Activated naive CD8-positive, alpha-beta T cell treated with anti-CD3 and anti-CD28 coated beads, Interleukin-2, amount 10 ng/mL, durations not matched to agents 7 days and 5 days (primary cell): ENCODE measurements at regions not wholly inside any gene's neighbourhood (a gene's known extent, or its start where the extent isn't known, plus 50 kb on each side); places are given as distances from the start of the nearest gene placed in this dataset.
"Not testable (repeated sequence)": the region's sequence is repeated elsewhere in the genome, so short reads cannot be mapped to it uniquely, and the experiment has no call there.

Experiments
- ATAC-seq: fragments of 150-1000 bp; cut with Tn5 transposase; one replicate; pipeline ENCODE4 v1.10.0; 2021; ENCODE audit warnings: low read depth, moderate library complexity
- POLR2A ChIA-PET: fragments of 350-600 bp; sonication (Branson Sonifier 250); formaldehyde crosslinking; loops from one replicate; lab custom pipeline; 2021; ENCODE audit warnings: antibody characterized with exemption; lab: Charles Lee
- DNase-seq: peaks from one replicate; pipeline ENCODE4 v3.0.0; 2021
- H3K27ac Mint-ChIP-seq: one replicate; pipeline ENCODE4 v1.8.0; 2022; ENCODE audit warnings: mild to moderate bottlenecking, mixed read lengths
- H3K27me3 Mint-ChIP-seq: one replicate; pipeline ENCODE4 v1.8.0; 2022; ENCODE audit warnings: mild to moderate bottlenecking, moderate library complexity, mixed read lengths
- H3K36me3 Mint-ChIP-seq: one replicate; pipeline ENCODE4 v1.8.0; 2021; ENCODE audit warnings: mild to moderate bottlenecking, mixed read lengths
- H3K4me1 Mint-ChIP-seq: one replicate; pipeline ENCODE4 v1.8.0; 2021; ENCODE audit warnings: mixed read lengths
- H3K4me3 Mint-ChIP-seq: one replicate; pipeline ENCODE4 v1.8.0; 2022; ENCODE audit warnings: mild to moderate bottlenecking, moderate library complexity, mixed read lengths
- H3K9me3 Mint-ChIP-seq: one replicate; pipeline ENCODE4 v1.8.0; 2021; ENCODE audit warnings: mixed read lengths

- H3K9me3 Mint-ChIP-seq, H3K4me1 Mint-ChIP-seq, POLR2A ChIA-PET, H3K27me3 Mint-ChIP-seq, H3K27ac Mint-ChIP-seq, H3K36me3 Mint-ChIP-seq, ATAC-seq, H3K4me3 Mint-ChIP-seq, DNase-seq: not testable (repeated sequence)
These were observed 285.4 kb downstream of the GJA1 start for GRCh38 chr6:121720867-121721266.

- Mint-ChIP-seq H3K4me1 (no peaks in the 10 kb centered on the region), H3K36me3 (no peaks in the 10 kb centered on the region), H3K27me3 (no peaks in the 10 kb centered on the region), H3K27ac (no peak overlapping the region), H3K4me3 (no peak overlapping the region), H3K9me3 (no peaks in the 10 kb centered on the region)
- no peak for ATAC-seq
- DNase-seq = no peak
- POLR2A ChIA-PET = no interaction called here
These were observed 288.2 kb downstream of the GJA1 start for GRCh38 chr6:121723623-121724022.

GRCh38 chr6:121724576-121724975, 289.1 kb downstream of the GJA1 start:
- ATAC-seq (no peak), DNase-seq (no peak)
- H3K4me1 Mint-ChIP-seq = no peaks in the 10 kb centered on the region
- no peak overlapping the region for H3K27ac Mint-ChIP-seq
- H3K9me3 Mint-ChIP-seq = no peaks in the 10 kb centered on the region
- POLR2A ChIA-PET = no interaction called here
- no peak overlapping the region for H3K4me3 Mint-ChIP-seq
- no peaks in the 10 kb centered on the region for H3K27me3 Mint-ChIP-seq
- H3K36me3 Mint-ChIP-seq = no peaks in the 10 kb centered on the region

- no peak for ATAC-seq
- Mint-ChIP-seq H3K4me3 (no peak overlapping the region), H3K27ac (no peak overlapping the region), H3K9me3 (peaks cover 5% of the 10 kb centered on the region), H3K27me3 (no peaks in the 10 kb centered on the region), H3K4me1 (no peaks in the 10 kb centered on the region), H3K36me3 (no peaks in the 10 kb centered on the region)
- POLR2A ChIA-PET = no interaction called here
- no peak for DNase-seq
These were observed 291.1 kb downstream of the GJA1 start for GRCh38 chr6:121726596-121726995.

GRCh38 chr6:121730616-121731015, 295.2 kb downstream of the GJA1 start:
- DNase-seq (no peak), ATAC-seq (no peak)
- Mint-ChIP-seq H3K4me1 (no peaks in the 10 kb centered on the region), H3K27me3 (no peaks in the 10 kb centered on the region), H3K36me3 (no peaks in the 10 kb centered on the region), H3K9me3 (peaks cover 5% of the 10 kb centered on the region), H3K27ac (no peak overlapping the region), H3K4me3 (no peak overlapping the region)
- POLR2A ChIA-PET = no interaction called here

GRCh38 chr6:121731381-121731780, 295.9 kb downstream of the GJA1 start:
- Mint-ChIP-seq H3K27me3 (no peaks in the 10 kb centered on the region), H3K4me1 (no peaks in the 10 kb centered on the region), H3K36me3 (no peaks in the 10 kb centered on the region), H3K4me3 (no peak overlapping the region), H3K9me3 (peaks cover 5% of the 10 kb centered on the region), H3K27ac (no peak overlapping the region)
- POLR2A ChIA-PET = no interaction called here
- DNase-seq = no peak
- ATAC-seq = no peak

- DNase-seq = no peak
- Mint-ChIP-seq H3K9me3 (peaks cover 5% of the 10 kb centered on the region), H3K4me3 (no peak overlapping the region), H3K36me3 (no peaks in the 10 kb centered on the region), H3K4me1 (no peaks in the 10 kb centered on the region), H3K27me3 (no peaks in the 10 kb centered on the region), H3K27ac (no peak overlapping the region)
- POLR2A ChIA-PET = no interaction called here
- ATAC-seq = no peak
These were observed 297.2 kb downstream of the GJA1 start for GRCh38 chr6:121732641-121733040.

- Mint-ChIP-seq H3K27ac (no peak overlapping the region), H3K9me3 (peaks cover 5% of the 10 kb centered on the region), H3K27me3 (no peaks in the 10 kb centered on the region), H3K36me3 (no peaks in the 10 kb centered on the region), H3K4me3 (no peak overlapping the region), H3K4me1 (no peaks in the 10 kb centered on the region)
- ATAC-seq (no peak), DNase-seq (no peak)
- POLR2A ChIA-PET = no interaction called here
These were observed 297.8 kb downstream of the GJA1 start for GRCh38 chr6:121733234-121733633.

GRCh38 chr6:121740188-121740587, 304.7 kb downstream of the GJA1 start:
- H3K9me3 Mint-ChIP-seq, POLR2A ChIA-PET, H3K36me3 Mint-ChIP-seq, ATAC-seq, DNase-seq, H3K4me3 Mint-ChIP-seq, H3K4me1 Mint-ChIP-seq, H3K27me3 Mint-ChIP-seq, H3K27ac Mint-ChIP-seq: not testable (repeated sequence)

GRCh38 chr6:121743691-121744090, 308.2 kb downstream of the GJA1 start:
- POLR2A ChIA-PET = no interaction called here
- no peak overlapping the region for H3K4me3 Mint-ChIP-seq
- ATAC-seq (no peak), DNase-seq (no peak)
- no peaks in the 10 kb centered on the region for H3K36me3 Mint-ChIP-seq
- no peaks in the 10 kb centered on the region for H3K27me3 Mint-ChIP-seq
- H3K27ac Mint-ChIP-seq = no peak overlapping the region
- no peaks in the 10 kb centered on the region for H3K4me1 Mint-ChIP-seq
- H3K9me3 Mint-ChIP-seq = no peaks in the 10 kb centered on the region

- no peak for DNase-seq
- Mint-ChIP-seq H3K9me3 (peaks cover 4% of the 10 kb centered on the region), H3K4me1 (no peaks in the 10 kb centered on the region), H3K4me3 (no peak overlapping the region), H3K27me3 (no peaks in the 10 kb centered on the region), H3K36me3 (no peaks in the 10 kb centered on the region), H3K27ac (no peak overlapping the region)
- no peak for ATAC-seq
- POLR2A ChIA-PET = no interaction called here
These were observed 312.9 kb downstream of the GJA1 start for GRCh38 chr6:121748376-121748775.

GRCh38 chr6:121748850-121749249, 313.4 kb downstream of the GJA1 start:
- Mint-ChIP-seq H3K4me1 (no peaks in the 10 kb centered on the region), H3K4me3 (no peak overlapping the region), H3K27ac (no peak overlapping the region), H3K36me3 (no peaks in the 10 kb centered on the region), H3K9me3 (peaks cover 4% of the 10 kb centered on the region), H3K27me3 (no peaks in the 10 kb centered on the region)
- no peak for ATAC-seq
- no peak for DNase-seq
- POLR2A ChIA-PET = interaction anchor here (0.7 kb wide), 1 partner anchor 129 kb away, joined by 6 read pairs; no protein-coding TSS in a partner anchor

GRCh38 chr6:121755485-121755884, 320.0 kb downstream of the GJA1 start:
- Mint-ChIP-seq H3K27me3 (no peaks in the 10 kb centered on the region), H3K9me3 (peaks cover 9% of the 10 kb centered on the region)
- no peak for ATAC-seq

GRCh38 chr6:121756666-121757065, 321.2 kb downstream of the GJA1 start:
- H3K4me3 Mint-ChIP-seq = no peak overlapping the region
- POLR2A ChIA-PET = no interaction called here
- H3K27me3 Mint-ChIP-seq = no peaks in the 10 kb centered on the region
- peaks cover 6% of the 10 kb centered on the region for H3K9me3 Mint-ChIP-seq
- H3K4me1 Mint-ChIP-seq = peaks cover 6% of the 10 kb centered on the region
- DNase-seq (no peak), ATAC-seq (no peak)
- peaks cover 5% of the 10 kb centered on the region for H3K36me3 Mint-ChIP-seq
- H3K27ac Mint-ChIP-seq = no peak overlapping the region

More at GRCh38 chr6:121755485-121755884, 320.0 kb downstream of the GJA1 start:
- peaks cover 4% of the 10 kb centered on the region for H3K36me3 Mint-ChIP-seq
- POLR2A ChIA-PET = no interaction called here
- peaks cover 6% of the 10 kb centered on the region for H3K4me1 Mint-ChIP-seq
- H3K27ac Mint-ChIP-seq = no peak overlapping the region
- no peak for DNase-seq
- no peak overlapping the region for H3K4me3 Mint-ChIP-seq

GRCh38 chr6:121759370-121759769, 323.9 kb downstream of the GJA1 start:
- H3K36me3 Mint-ChIP-seq = peaks cover 5% of the 10 kb centered on the region
- POLR2A ChIA-PET = interaction anchor here (0.6 kb wide), 1 partner anchor 304 kb away, joined by 3 read pairs; no protein-coding TSS in a partner anchor
- no peak overlapping the region for H3K4me3 Mint-ChIP-seq
- peaks cover 11% of the 10 kb centered on the region for H3K9me3 Mint-ChIP-seq
- H3K27ac Mint-ChIP-seq = no peak overlapping the region
- ATAC-seq (no peak), DNase-seq (no peak)
- H3K27me3 Mint-ChIP-seq = no peaks in the 10 kb centered on the region
- peaks cover 10% of the 10 kb centered on the region for H3K4me1 Mint-ChIP-seq
